Astrocyte of the spinal cord (primary cell): ENCODE measurements at regions not wholly inside any gene's neighbourhood (a gene's known extent, or its start where the extent isn't known, plus 50 kb on each side); places are given as distances from the start of the nearest gene placed in this dataset.

Experiments
- DNase-seq: peaks from one replicate; pipeline ENCODE4 v3.0.0; 2011; ENCODE audit warnings: low read depth, low spot score
- H3K4me3 ChIP-seq: 2 replicates; pipeline ENCODE4 v1.5.1; 2011; ENCODE audit warnings: low read depth, mild to moderate bottlenecking, low read length, moderate library complexity
- CTCF ChIP-seq: IDR thresholded peaks from 2 replicates; pipeline ENCODE4 v1.5.1; 2012; ENCODE audit warnings: low read depth, mild to moderate bottlenecking, low read length, inconsistent platforms
- in situ Hi-C: cut with HindIII; loops from 2 replicates; pipeline ENCODE4 v1.10.0; 2017; ENCODE audit warnings: low sequenced_read_pairs

GRCh38 chr18:4593459-4593858, 138.4 kb upstream of the DLGAP1 start:
- in situ Hi-C loops, result no loop called here
- TF ChIP-seq CTCF, result no peak
- DNase-seq, result no peak
- H3K4me3 ChIP-seq, result no peak overlapping the region

- in situ Hi-C loops, result no loop called here
- no peak for DNase-seq
- TF ChIP-seq CTCF, result no peak
- no peak overlapping the region for H3K4me3 ChIP-seq
These were observed 134.1 kb upstream of the DLGAP1 start for GRCh38 chr18:4589056-4589800.

GRCh38 chr18:4587204-4587603, 132.1 kb upstream of the DLGAP1 start:
- peak; percentile 3 for DNase-seq
- in situ Hi-C loops, result no loop called here
- no peak overlapping the region for H3K4me3 ChIP-seq
- no peak for TF ChIP-seq CTCF

- in situ Hi-C loops, result no loop called here
- no peak for TF ChIP-seq CTCF
- no peak for DNase-seq
- no peak overlapping the region for H3K4me3 ChIP-seq
These were observed 131.6 kb upstream of the DLGAP1 start for GRCh38 chr18:4586731-4587130.

GRCh38 chr18:4582431-4583335, 127.6 kb upstream of the DLGAP1 start:
- H3K4me3 ChIP-seq, result no peak overlapping the region
- TF ChIP-seq CTCF, result no peak
- in situ Hi-C loops, result no loop called here
- no peak for DNase-seq

GRCh38 chr18:4581966-4582365, 126.9 kb upstream of the DLGAP1 start:
- DNase-seq, result no peak
- TF ChIP-seq CTCF, result no peak
- in situ Hi-C loops, result no loop called here
- no peak overlapping the region for H3K4me3 ChIP-seq
